Esophagus muscularis mucosa (tissue), 4 donors: ENCODE measurements at regions not wholly inside any gene's neighbourhood (a gene's known extent, or its start where the extent isn't known, plus 50 kb on each side); places are given as distances from the start of the nearest gene placed in this dataset.

ENCODE experiments used
- DNase-seq: peaks from one replicate; pipeline ENCODE4 v3.0.0-alpha.2; 2017; ENCODE audit errors: extremely low spot score
- H3K27ac ChIP-seq, 4 donors: fragments of 200-600 bp; sonication (generic); replicated peaks in 1 of 4; 1 replicate in 3 of 4; 2 replicates in 1 of 4; pipeline ENCODE4 v1.5.1; 2016 to 2019; ENCODE audit warnings: mild to moderate bottlenecking in 1 of 4
- H3K27me3 ChIP-seq, 4 donors: fragments of 200-600 bp; sonication (generic); one replicate each; pipeline versions ENCODE4 v1.5.1 to v1.6.0; 2016 to 2019
- H3K36me3 ChIP-seq, 4 donors: fragments of 200-600 bp; sonication (generic); one replicate each; pipeline ENCODE4 v1.5.1; 2016 to 2019
- H3K4me1 ChIP-seq, 4 donors: fragments of 200-600 bp; sonication (generic); one replicate each; pipeline ENCODE4 v1.5.1; 2016 to 2019
- H3K4me3 ChIP-seq, 4 donors: fragments of 200-600 bp; sonication (generic); 1 replicate in 2 of 4; 2 replicates in 2 of 4; pipeline ENCODE4 v1.5.1; 2016 to 2019; ENCODE audit warnings: mild to moderate bottlenecking in 4 of 4, moderate library complexity in 1 of 4
- H3K9me3 ChIP-seq, 4 donors: fragments of 200-600 bp; sonication (generic); 1 replicate in 3 of 4; 2 replicates in 1 of 4; pipeline ENCODE4 v1.5.1; 2016 to 2019
- CTCF ChIP-seq, 3 experiments: fragments of 200-600 bp in 2 of 3; fragments of 450-650 bp in 1 of 3; sonication (generic) in 2 of 3; IDR thresholded peaks; one replicate each; pipeline ENCODE4 v1.5.1; 2017 to 2019; ENCODE audit warnings: antibody characterized with exemption in 3 of 3, mild to moderate bottlenecking in 2 of 3, moderate library complexity in 1 of 3
- EP300 ChIP-seq: sonication (generic); formaldehyde crosslinking; IDR thresholded peaks from one replicate; pipeline ENCODE4 v1.6.1; 2017; ENCODE audit warnings: antibody characterized with exemption
- POLR2A ChIP-seq: fragments of 450-650 bp; IDR thresholded peaks from one replicate; pipeline ENCODE4 v1.6.1; 2017; ENCODE audit warnings: antibody characterized with exemption, moderate library complexity, mild to moderate bottlenecking, low read depth
- POLR2AphosphoS5 ChIP-seq, 2 donors: sonication (generic); formaldehyde crosslinking; IDR thresholded peaks; one replicate each; pipeline ENCODE4 v1.6.1; 2017; ENCODE audit warnings: antibody characterized with exemption in 2 of 2
- WGBS: methylation state at CpG from one replicate; pipeline ENCODE4 v1.1.5; 2018; 5-methylcytosine and 5-hydroxymethylcytosine counted together
- intact Hi-C: fragments of 100-400 bp; cut with DNase I; formaldehyde crosslinking; loops from one replicate; pipeline ENCODE4 v1.15.1; 2023

- TF ChIP-seq CTCF (IDR thresholded peaks at IDR 0.05), result no peak
- TF ChIP-seq POLR2A, result no peak
- no peak for TF ChIP-seq EP300
- no peak for TF ChIP-seq POLR2AphosphoS5 (IDR thresholded peaks at IDR 0.05)
- Histone ChIP-seq H3K36me3 (no peaks in the 10 kb centered on the region), H3K4me3 (no peak overlapping the region), H3K27ac (no peak overlapping the region), H3K9me3 (no peaks in the 10 kb centered on the region), H3K27me3 (no peaks in the 10 kb centered on the region), H3K4me1 (no peaks in the 10 kb centered on the region)
- intact Hi-C loops, result no loop called here
- DNase-seq, result no peak
- WGBS, result 65% methylated on average over 2 of the region's 2 CpGs
Measured at GRCh38 chr5:164540174-164540573, 1034.8 kb downstream of the MAT2B start.

- TF ChIP-seq POLR2A (no peak), CTCF (IDR thresholded peaks at IDR 0.05) (no peak), EP300 (no peak), POLR2AphosphoS5 (IDR thresholded peaks at IDR 0.05) (no peak)
- no peak for DNase-seq
- no peaks in the 10 kb centered on the region for H3K36me3 ChIP-seq
- no peaks in the 10 kb centered on the region for H3K27me3 ChIP-seq
- H3K9me3 ChIP-seq, result peaks cover 0 to 5% (median 0%) of the 10 kb centered on the region in 4 donors
- no peaks in the 10 kb centered on the region for H3K4me1 ChIP-seq
- 91% methylated on average over 6 of the region's 6 CpGs for WGBS
- no peak overlapping the region for H3K4me3 ChIP-seq
- intact Hi-C loops, result no loop called here
- no peak overlapping the region for H3K27ac ChIP-seq
Measured at GRCh38 chr5:164545507-164545906, 1040.1 kb downstream of the MAT2B start.

GRCh38 chr5:164553851-164554250 is 1048.4 kb downstream of the MAT2B start:
- TF ChIP-seq EP300, result no peak
- TF ChIP-seq POLR2AphosphoS5 (IDR thresholded peaks at IDR 0.05), result no peak
- no peak for TF ChIP-seq CTCF (IDR thresholded peaks at IDR 0.05)
- no peak for TF ChIP-seq POLR2A

GRCh38 chr5:164555809-164556208 is 1050.4 kb downstream of the MAT2B start:
- no peaks in the 10 kb centered on the region for H3K27me3 ChIP-seq
- no peak for TF ChIP-seq EP300
- no peak for TF ChIP-seq POLR2A
- no peak for TF ChIP-seq CTCF (IDR thresholded peaks at IDR 0.05)
- no peak for TF ChIP-seq POLR2AphosphoS5 (IDR thresholded peaks at IDR 0.05)
- no peaks in the 10 kb centered on the region for H3K4me1 ChIP-seq
- no peak overlapping the region for H3K27ac ChIP-seq
- H3K9me3 ChIP-seq, result no peaks in the 10 kb centered on the region
- 92% methylated on average over 2 of the region's 2 CpGs for WGBS
- H3K36me3 ChIP-seq, result no peaks in the 10 kb centered on the region
- intact Hi-C loops, result no loop called here
- no peak overlapping the region for H3K4me3 ChIP-seq
- no peak for DNase-seq

More at GRCh38 chr5:164553851-164554250, 1048.4 kb downstream of the MAT2B start:
- no peaks in the 10 kb centered on the region for H3K36me3 ChIP-seq
- 49% methylated on average over 3 of the region's 3 CpGs for WGBS
- no peak for DNase-seq
- no peaks in the 10 kb centered on the region for H3K9me3 ChIP-seq
- H3K4me1 ChIP-seq, result no peaks in the 10 kb centered on the region
- H3K4me3 ChIP-seq, result no peak overlapping the region
- no peaks in the 10 kb centered on the region for H3K27me3 ChIP-seq
- no peak overlapping the region for H3K27ac ChIP-seq
- intact Hi-C loops, result no loop called here

- intact Hi-C loops, result no loop called here
- TF ChIP-seq POLR2AphosphoS5 (IDR thresholded peaks at IDR 0.05) (no peak), EP300 (no peak), POLR2A (no peak), CTCF (IDR thresholded peaks at IDR 0.05) (no peak)
- H3K27me3 ChIP-seq, result no peaks in the 10 kb centered on the region
- H3K4me1 ChIP-seq, result no peaks in the 10 kb centered on the region
- WGBS, result 45% methylated on average over 4 of the region's 4 CpGs
- H3K4me3 ChIP-seq, result no peak overlapping the region
- H3K9me3 ChIP-seq, result no peaks in the 10 kb centered on the region
- no peaks in the 10 kb centered on the region for H3K36me3 ChIP-seq
- DNase-seq, result no peak
- H3K27ac ChIP-seq, result no peak overlapping the region
Measured at GRCh38 chr5:164560216-164560615, 1054.8 kb downstream of the MAT2B start.
